IMR-90 (cell line): ENCODE measurements at regions not wholly inside any gene's neighbourhood (a gene's known extent, or its start where the extent isn't known, plus 50 kb on each side); places are given as distances from the start of the nearest gene placed in this dataset.

Experiments
- ATAC-seq: fragments of 200-7000 bp; cut with Tn5 transposase; 2 replicates; pipeline ENCODE4 v1.9.1; 2020; ENCODE audit warnings: low read depth, mild to moderate bottlenecking, moderate library complexity
- BruUV-seq: library from RNA; stranded (reverse); fragments of 400-500 nt; replicated peaks from 2 replicates; lab custom pipeline; 2021; lab: Mats Ljungman, UMichigan
- CTCF ChIA-PET: fragments of 300-600 bp; formaldehyde crosslinking; extraction: SDS; loops from one replicate; lab custom pipeline; 2021; ENCODE audit warnings: antibody characterized with exemption; lab: Yijun Ruan, JAX
- POLR2A ChIA-PET: fragments of 300-600 bp; sonication (Branson Sonifier 250); formaldehyde crosslinking; loops from one replicate; lab custom pipeline; 2022; ENCODE audit warnings: antibody characterized with exemption; ENCODE audit not compliant: unreplicated experiment; lab: Charles Lee
- DNase-seq: peaks from one replicate; pipeline ENCODE4 v3.0.0; 2013
- H2AFZ ChIP-seq: replicated peaks from 2 replicates; pipeline ENCODE3; 2013; ENCODE audit warnings: low read length, mild to moderate bottlenecking; ENCODE audit not compliant: poor library complexity
- H2AK5ac ChIP-seq: 2 replicates; pipeline ENCODE4 v1.6.1; 2013; ENCODE audit warnings: low read depth, low read length, inconsistent platforms
- H2AK9ac ChIP-seq: replicated peaks from 2 replicates; pipeline ENCODE3; 2013; ENCODE audit warnings: mild to moderate bottlenecking, low read depth, low read length, moderate library complexity; ENCODE audit not compliant: poor library complexity
- H2BK120ac ChIP-seq: 2 replicates; pipeline ENCODE4 v1.6.1; 2013; ENCODE audit warnings: low read depth, low read length, inconsistent platforms
- H2BK15ac ChIP-seq: 3 replicates; pipeline ENCODE4 v1.6.1; 2013; ENCODE audit warnings: low read depth, low read length, inconsistent platforms
- H2BK20ac ChIP-seq: 2 replicates; pipeline ENCODE4 v1.6.1; 2013; ENCODE audit warnings: low read depth, mild to moderate bottlenecking, inconsistent platforms, low read length, moderate library complexity
- H2BK5ac ChIP-seq: 2 replicates; pipeline ENCODE4 v1.6.1; 2013; ENCODE audit warnings: mild to moderate bottlenecking, low read depth, low read length, inconsistent platforms; ENCODE audit not compliant: poor library complexity, severe bottlenecking
- H3K14ac ChIP-seq: replicated peaks from 2 replicates; pipeline ENCODE4 v1.6.1; 2013; ENCODE audit warnings: low read depth, low read length, inconsistent platforms
- H3K18ac ChIP-seq: 2 replicates; pipeline ENCODE4 v1.6.1; 2013; ENCODE audit warnings: low read depth, low read length, control low read depth
- H3K23ac ChIP-seq: 2 replicates; pipeline ENCODE4 v1.6.1; 2013; ENCODE audit warnings: low read depth, low read length, inconsistent platforms
- H3K27ac ChIP-seq: 2 replicates; pipeline ENCODE4 v1.5.1; 2013; ENCODE audit warnings: mild to moderate bottlenecking, control low read depth, low read length; ENCODE audit not compliant: insufficient read depth
- H3K27me3 ChIP-seq: 2 replicates; pipeline ENCODE4 v1.6.1; 2013; ENCODE audit warnings: low read length; ENCODE audit not compliant: control insufficient read depth, insufficient read depth
- H3K36me3 ChIP-seq: 2 replicates; pipeline ENCODE4 v1.6.1; 2013; ENCODE audit warnings: low read length, mixed read lengths; ENCODE audit not compliant: control insufficient read depth, insufficient read depth
- H3K4ac ChIP-seq: 2 replicates; pipeline ENCODE4 v1.6.1; 2013; ENCODE audit warnings: low read depth, low read length, inconsistent platforms
- H3K4me1 ChIP-seq: 2 replicates; pipeline ENCODE4 v1.6.1; 2013; ENCODE audit warnings: low read length, mixed read lengths; ENCODE audit not compliant: control insufficient read depth, insufficient read depth
- H3K4me2 ChIP-seq: 2 replicates; pipeline ENCODE4 v1.6.1; 2013; ENCODE audit warnings: low read depth, mild to moderate bottlenecking, control low read depth, low read length, moderate library complexity
- H3K4me3 ChIP-seq: 2 replicates; pipeline ENCODE4 v1.5.1; 2013; ENCODE audit warnings: low read depth, mild to moderate bottlenecking, control low read depth, low read length, moderate library complexity; ENCODE audit not compliant: insufficient read depth
- H3K56ac ChIP-seq: 2 replicates; pipeline ENCODE4 v1.6.1; 2013; ENCODE audit warnings: low read length, inconsistent platforms; ENCODE audit not compliant: insufficient read depth; ENCODE audit errors: extremely low read depth
- H3K79me1 ChIP-seq, 2 experiments: 2 replicates each; pipeline ENCODE4 v1.6.1; 2013; ENCODE audit warnings: low read length in 2 of 2, inconsistent platforms in 1 of 2, low read depth in 1 of 2
- H3K9ac ChIP-seq: 2 replicates; pipeline ENCODE4 v1.6.1; 2013; ENCODE audit warnings: low read depth, low read length, control low read depth
- H3K9me1 ChIP-seq: 2 replicates; pipeline ENCODE4 v1.6.1; 2013; ENCODE audit warnings: low read length, inconsistent platforms; ENCODE audit not compliant: insufficient read depth
- H3K9me3 ChIP-seq: 2 replicates; pipeline ENCODE4 v1.6.1; 2013; ENCODE audit warnings: low read length; ENCODE audit not compliant: control insufficient read depth, insufficient read depth
- H4K20me1 ChIP-seq: 2 replicates; pipeline ENCODE4 v1.6.1; 2013; ENCODE audit warnings: low read length, inconsistent platforms; ENCODE audit not compliant: insufficient read depth
- H4K5ac ChIP-seq: 2 replicates; pipeline ENCODE4 v1.6.1; 2013; ENCODE audit warnings: mild to moderate bottlenecking, low read depth, low read length, control low read depth
- H4K8ac ChIP-seq, 2 experiments: 2 replicates each; pipeline ENCODE4 v1.6.1; 2013; ENCODE audit warnings: low read depth in 2 of 2, low read length in 2 of 2, control low read depth in 1 of 2, inconsistent platforms in 1 of 2
- H4K91ac ChIP-seq: 2 replicates; pipeline ENCODE4 v1.6.1; 2013; ENCODE audit warnings: low read depth, low read length, inconsistent platforms; ENCODE audit not compliant: insufficient read depth
- BHLHE40 ChIP-seq: fragments of 150-350 bp; IDR thresholded peaks from 2 replicates; pipeline ENCODE4 v1.6.1; 2016; ENCODE audit warnings: mild to moderate bottlenecking, low read depth, low read length
- CHD1 ChIP-seq: IDR thresholded peaks from 2 replicates; pipeline ENCODE4 v1.6.1; 2012; ENCODE audit warnings: low read depth, low read length, improper control_type of control experiment
- FOS ChIP-seq: fragments of 150-350 bp; IDR thresholded peaks from 2 replicates; pipeline ENCODE4 v1.6.1; 2016; ENCODE audit warnings: low read depth, low read length
- MAFK ChIP-seq: IDR thresholded peaks from 2 replicates; pipeline ENCODE4 v1.6.1; 2012; ENCODE audit warnings: low read depth, low read length, improper control_type of control experiment
- MAZ ChIP-seq: IDR thresholded peaks from 2 replicates; pipeline ENCODE4 v1.6.1; 2012; ENCODE audit warnings: low read depth, mild to moderate bottlenecking, low read length, improper control_type of control experiment, moderate library complexity, borderline replicate concordance
- MXI1 ChIP-seq: IDR thresholded peaks from 2 replicates; pipeline ENCODE4 v1.6.1; 2012; ENCODE audit warnings: low read depth, mild to moderate bottlenecking, low read length, moderate library complexity, borderline replicate concordance
- NFE2L2 ChIP-seq: fragments of 150-350 bp; IDR thresholded peaks from 2 replicates; pipeline ENCODE4 v1.6.1; 2016; ENCODE audit warnings: low read depth, mild to moderate bottlenecking, low read length
- RCOR1 ChIP-seq: IDR thresholded peaks from 2 replicates; pipeline ENCODE4 v1.6.1; 2012; ENCODE audit warnings: mild to moderate bottlenecking, low read length, improper control_type of control experiment; ENCODE audit not compliant: insufficient replicate concordance
- RFX5 ChIP-seq: IDR thresholded peaks from 2 replicates; pipeline ENCODE4 v1.8.0; 2012; ENCODE audit warnings: low read depth, mild to moderate bottlenecking, low read length, moderate library complexity
- SMC3 ChIP-seq: fragments of 150-350 bp; IDR thresholded peaks from 2 replicates; pipeline ENCODE4 v1.6.1; 2016; ENCODE audit warnings: low read depth, mild to moderate bottlenecking, antibody characterized with exemption, low read length, moderate library complexity
- WGBS, 2 experiments: methylation state at CpG; one replicate each; pipeline versions ENCODE4 v1.1.5 to v1.1.7; 2013; ENCODE audit warnings: missing lambda C conversion rate in 2 of 2; ENCODE audit not compliant: insufficient read length in 1 of 2; ENCODE audit errors: extremely low coverage in 2 of 2; 5-methylcytosine and 5-hydroxymethylcytosine counted together
- dilution Hi-C: fragments of 300-500 bp; cut with HindIII; formaldehyde crosslinking; loops from one replicate; pipeline ENCODE4 v1.14.3; 2018; ENCODE audit warnings: low sequenced_read_pairs; ENCODE audit not compliant: unreplicated experiment
- in situ Hi-C: fragments of 300-500 bp; cut with MboI; formaldehyde crosslinking; loops from 3 replicates; pipeline ENCODE4 v1.14.3; 2019; ENCODE audit warnings: low sequenced_read_pairs, inconsistent platforms, mixed read lengths
- intact Hi-C: fragments of 100-400 bp; cut with micrococcal nuclease; formaldehyde crosslinking; loops from 2 replicates; pipeline ENCODE4 v1.10.0; 2022
- TF ChIP-seq, protein P1 (sequence below): fragments of 150-350 bp; IDR thresholded peaks from 2 replicates; pipeline ENCODE4 v1.6.1; 2016; ENCODE audit warnings: low read depth, mild to moderate bottlenecking, low read length, moderate library complexity, borderline replicate concordance

DNA sequence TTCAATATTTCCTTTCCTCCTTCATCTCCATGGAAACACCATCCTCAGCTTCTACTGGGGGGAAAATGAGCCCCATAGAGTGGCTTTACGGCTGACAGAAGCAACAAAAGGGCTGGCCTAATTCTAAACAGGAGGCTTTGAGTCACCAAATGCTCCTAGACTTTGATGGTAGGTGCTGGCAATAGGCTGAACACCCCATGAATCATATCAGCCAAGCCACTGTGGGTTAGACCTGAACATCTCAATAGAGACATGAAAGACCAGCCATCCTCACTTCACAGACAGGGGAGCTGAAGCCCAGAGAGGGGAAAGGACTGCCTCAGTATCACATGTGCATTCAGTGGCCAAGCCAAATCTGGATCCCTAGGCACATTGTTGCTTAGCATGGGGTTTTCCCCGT is 107.6 kb downstream of the AMER1 start:
- H2AK5ac ChIP-seq, result no peak overlapping the region
- WGBS, 2 experiments, result no CpG with 5 or more reads among the region's 2 CpGs
- dilution Hi-C loops, result no loop called here

More for the DNA sequence above, 107.6 kb downstream of the AMER1 start:
- DNase-seq (no peak), ATAC-seq (no peak)
- Histone ChIP-seq H3K79me1 (no peaks in the 10 kb centered on the region), H3K4me2 (no peak overlapping the region), H3K27me3 (no peaks in the 10 kb centered on the region), H2BK20ac (no peak overlapping the region), H3K9me1 (no peaks in the 10 kb centered on the region), H2BK120ac (no peak overlapping the region), H3K9me3 (no peaks in the 10 kb centered on the region; the same call in 1 of the 2 replicates), H3K36me3 (no peaks in the 10 kb centered on the region), H2BK5ac (no peak overlapping the region), H3K9ac (no peak overlapping the region), H3K56ac (no peak overlapping the region), H4K8ac (no peak overlapping the region), H2AK9ac (no peak overlapping the region), H3K27ac (no peak overlapping the region), H3K4me1 (no peaks in the 10 kb centered on the region), H2BK15ac (no peak overlapping the region), H2AFZ (no peak overlapping the region), H3K4me3 (no peak overlapping the region), H4K5ac (no peak overlapping the region), H4K20me1 (no peaks in the 10 kb centered on the region), H4K91ac (no peak overlapping the region), H3K4ac (no peak overlapping the region), H3K18ac (no peak overlapping the region), H3K23ac (no peak overlapping the region), H3K14ac (no peak overlapping the region)
- no TSS peak for BruUV-seq
- ChIA-PET POLR2A (no interaction called here), CTCF (no interaction called here)
- TF ChIP-seq RCOR1, result no peak
- TF ChIP-seq MAFK, result no peak
- no peak for TF ChIP-seq BHLHE40
- TF ChIP-seq SMC3, result no peak
- TF ChIP-seq MXI1, result no peak
- TF ChIP-seq, protein P1, sequence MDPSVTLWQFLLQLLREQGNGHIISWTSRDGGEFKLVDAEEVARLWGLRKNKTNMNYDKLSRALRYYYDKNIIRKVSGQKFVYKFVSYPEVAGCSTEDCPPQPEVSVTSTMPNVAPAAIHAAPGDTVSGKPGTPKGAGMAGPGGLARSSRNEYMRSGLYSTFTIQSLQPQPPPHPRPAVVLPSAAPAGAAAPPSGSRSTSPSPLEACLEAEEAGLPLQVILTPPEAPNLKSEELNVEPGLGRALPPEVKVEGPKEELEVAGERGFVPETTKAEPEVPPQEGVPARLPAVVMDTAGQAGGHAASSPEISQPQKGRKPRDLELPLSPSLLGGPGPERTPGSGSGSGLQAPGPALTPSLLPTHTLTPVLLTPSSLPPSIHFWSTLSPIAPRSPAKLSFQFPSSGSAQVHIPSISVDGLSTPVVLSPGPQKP, result no peak
- TF ChIP-seq RFX5, result no peak
- TF ChIP-seq MAZ, result no peak
- TF ChIP-seq FOS, result no peak
- no peak for TF ChIP-seq CHD1
- TF ChIP-seq NFE2L2, result no peak
- in situ Hi-C loops, result no loop called here
- intact Hi-C loops, result loop anchor here (10.0 kb wide), 1 partner anchor 797 kb away; no protein-coding TSS in a partner anchor
